Activated CD8-positive, alpha-beta memory T cell treated with anti-CD3 and anti-CD28 coated beads for 24 hours (primary cell): ENCODE measurements at regions not wholly inside any gene's neighbourhood (a gene's known extent, or its start where the extent isn't known, plus 50 kb on each side); places are given as distances from the start of the nearest gene placed in this dataset.
"Not testable (repeated sequence)": the region's sequence is repeated elsewhere in the genome, so short reads cannot be mapped to it uniquely, and the experiment has no call there.

Experiments used
- DNase-seq: peaks from one replicate; pipeline ENCODE4 v3.0.0-alpha.2; 2020

GRCh38 chr6:154638369-154638768, 94.8 kb upstream of the SCAF8 start:
- no peak for DNase-seq

DNA sequence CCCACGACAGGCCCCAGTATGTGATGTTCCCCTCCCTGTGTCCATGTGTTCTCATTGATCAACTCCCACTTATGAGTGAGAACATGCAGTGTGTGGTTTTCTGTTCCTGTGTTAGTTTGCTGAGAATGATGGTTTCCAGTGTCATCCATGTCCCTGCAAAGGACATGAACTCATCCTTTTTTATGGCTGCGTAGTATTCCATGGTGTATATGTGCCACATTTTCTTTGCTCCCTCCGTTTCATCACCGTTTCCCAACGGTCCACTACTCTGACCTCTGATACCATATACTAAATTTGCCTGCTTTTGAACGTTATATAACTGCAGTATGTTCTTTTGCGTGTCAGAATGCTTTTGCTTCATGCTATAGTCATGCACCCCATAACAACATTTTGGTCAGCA, 94.0 kb upstream of the SCAF8 start:
- DNase-seq = not testable (repeated sequence)

DNA sequence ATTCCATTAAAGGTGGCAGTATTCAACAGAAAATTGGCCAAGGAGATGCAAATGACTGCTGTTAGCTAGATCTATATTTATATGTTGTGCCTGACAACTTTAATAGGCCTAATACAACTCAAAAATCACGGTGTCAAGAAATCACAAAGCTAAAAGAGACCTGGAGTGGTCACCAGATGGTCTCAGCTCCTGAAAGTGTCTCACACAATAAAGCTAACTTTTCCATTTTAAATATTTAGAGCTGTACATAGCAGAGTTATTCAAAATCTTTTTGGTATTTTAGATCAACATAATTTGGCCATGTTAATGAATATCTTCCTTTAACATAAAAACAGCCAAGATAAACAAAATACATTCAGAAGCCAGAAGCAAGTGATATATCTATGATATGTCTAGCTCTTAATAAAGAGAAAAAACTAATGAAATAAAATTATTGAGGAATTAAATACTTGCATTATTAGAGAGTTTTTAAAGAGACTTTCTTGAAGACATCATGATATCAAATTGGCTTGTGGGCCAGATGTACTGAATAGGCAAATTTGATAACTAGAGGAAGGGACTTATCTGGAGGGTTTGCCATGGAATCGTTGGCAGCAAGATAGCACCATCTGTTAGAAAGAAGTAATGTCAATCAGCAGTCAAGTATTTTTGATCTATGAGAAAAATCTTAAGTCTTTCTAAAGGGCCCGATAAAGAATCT, 84.9 kb upstream of the SCAF8 start:
- no peak for DNase-seq

GRCh38 chr6:154648888-154649205, 84.4 kb upstream of the SCAF8 start:
- no peak for DNase-seq

DNA sequence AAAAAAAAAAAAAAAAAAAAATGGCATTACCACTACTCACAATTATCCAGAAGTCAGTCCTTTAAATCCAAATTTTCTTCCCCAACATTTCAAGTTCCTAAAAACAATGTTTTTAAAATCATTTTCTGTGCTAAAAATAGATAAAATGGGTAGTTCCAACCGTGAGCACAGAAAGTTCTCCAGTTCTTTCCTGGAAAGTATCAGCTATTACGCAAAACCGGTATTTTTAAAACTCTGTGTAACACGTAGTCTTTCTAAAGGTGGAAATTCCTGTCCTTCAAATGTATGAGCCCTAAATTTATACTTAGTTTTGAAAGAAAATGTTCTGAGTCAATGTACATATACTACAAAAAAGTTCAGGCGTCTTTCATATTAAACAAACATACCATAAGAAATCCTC, 83.5 kb upstream of the SCAF8 start:
- DNase-seq = no peak

DNA sequence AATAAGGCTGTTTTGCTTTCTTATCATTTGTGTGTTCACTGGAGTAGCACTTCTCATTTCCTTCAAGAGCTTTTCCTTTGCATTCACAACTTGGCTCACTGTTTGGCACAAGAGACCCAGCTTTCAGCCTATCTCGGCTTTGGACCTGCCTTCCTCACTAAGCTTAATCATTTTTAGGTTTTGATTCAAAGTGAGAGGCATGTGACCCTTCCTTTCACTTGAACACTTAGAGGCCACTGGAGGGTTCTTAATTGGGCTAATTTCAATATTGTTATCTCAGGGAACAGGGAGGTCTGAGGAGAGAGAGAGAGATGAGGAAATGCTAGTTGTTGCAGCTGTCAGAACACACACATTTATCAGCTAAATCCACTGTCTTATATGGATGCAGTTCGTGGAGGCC, 82.9 kb upstream of the SCAF8 start:
- DNase-seq = no peak

- no peak for DNase-seq
Measured at GRCh38 chr6:154651656-154652055, 81.6 kb upstream of the SCAF8 start.

DNA sequence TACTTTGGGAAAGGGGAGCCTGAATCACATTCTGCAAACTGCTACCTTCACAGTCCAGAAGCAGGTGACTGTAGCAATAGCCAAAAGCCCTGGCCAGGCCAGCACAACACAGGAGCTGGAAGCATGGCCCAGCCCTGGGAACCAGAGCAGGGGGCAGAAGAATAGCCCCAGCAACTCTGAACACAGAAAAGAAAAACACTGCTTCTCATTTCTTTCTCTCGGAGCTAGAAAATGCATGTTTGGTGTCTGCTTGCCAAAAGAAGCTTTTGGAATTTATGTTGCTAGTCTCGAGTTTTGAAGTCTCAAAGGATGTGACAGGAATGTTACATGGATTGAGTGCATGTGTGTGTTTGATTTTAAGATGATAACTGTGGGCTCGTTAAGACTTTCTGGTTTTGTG, 79.8 kb upstream of the SCAF8 start:
- DNase-seq = no peak

DNA sequence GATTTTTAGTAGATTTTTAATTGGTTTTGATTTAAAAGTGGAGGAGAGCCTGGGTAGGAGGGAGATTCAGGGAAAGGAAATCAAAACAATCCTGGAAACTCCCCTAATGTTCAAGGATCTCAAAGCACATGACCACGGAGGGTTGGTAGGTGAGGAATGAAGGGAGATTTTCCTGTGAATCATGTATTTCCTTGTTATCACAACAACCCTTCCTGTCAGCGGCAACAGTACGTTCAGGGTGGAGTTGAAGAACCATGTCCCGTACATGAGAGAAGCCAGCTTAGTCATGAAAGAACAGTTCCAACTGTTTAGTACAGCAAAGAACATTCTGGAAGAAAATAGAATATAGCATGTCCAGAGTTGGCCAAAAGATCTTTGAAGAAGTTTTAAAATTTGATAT, 79.4 kb upstream of the SCAF8 start:
- no peak for DNase-seq

- DNase-seq = no peak
Measured at GRCh38 chr6:154656660-154657059, 76.6 kb upstream of the SCAF8 start.

- no peak for DNase-seq
Measured at GRCh38 chr6:154661768-154662167, 71.4 kb upstream of the SCAF8 start.

- no peak for DNase-seq
Measured at GRCh38 chr6:154664287-154664686, 68.9 kb upstream of the SCAF8 start.

- no peak for DNase-seq
Measured at GRCh38 chr6:154668156-154668555, 65.1 kb upstream of the SCAF8 start.

DNA sequence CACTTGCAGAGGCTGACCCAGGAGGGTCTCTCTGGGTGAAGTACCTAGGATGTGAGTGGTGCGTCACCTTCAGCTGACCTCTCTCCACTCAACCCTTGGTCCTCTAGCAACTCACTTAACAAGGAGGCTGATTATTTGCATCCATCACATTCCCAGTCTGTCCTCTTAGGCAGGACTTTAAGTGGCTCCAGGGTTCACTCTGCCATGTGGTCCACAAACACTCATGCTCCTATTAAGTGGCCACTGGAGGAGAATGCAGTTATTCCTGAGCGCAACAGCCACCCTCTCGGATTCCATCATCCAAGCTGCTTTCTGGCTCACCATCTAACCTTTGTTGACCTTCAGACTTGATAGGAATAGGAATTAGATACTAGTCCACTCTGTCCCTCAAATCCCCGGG, 61.1 kb upstream of the SCAF8 start:
- DNase-seq = no peak

- no peak for DNase-seq
Measured at GRCh38 chr6:154673919-154674318, 59.3 kb upstream of the SCAF8 start.

GRCh38 chr6:154675602-154676088, 57.6 kb upstream of the SCAF8 start:
- peak; percentile 89 for DNase-seq

GRCh38 chr6:154682633-154683125, 50.5 kb upstream of the SCAF8 start:
- no peak for DNase-seq
